SK-N-SH (cell line): ENCODE measurements at regions not wholly inside any gene's neighbourhood (a gene's known extent, or its start where the extent isn't known, plus 50 kb on each side); places are given as distances from the start of the nearest gene placed in this dataset.

Experiments
- CTCF ChIA-PET: fragments of 300-600, 350-600 bp; formaldehyde crosslinking; extraction: SDS; loops from one replicate; lab custom pipeline; 2021; lab: Yijun Ruan, JAX
- POLR2A ChIA-PET: fragments of 350-600 bp; sonication (Branson Sonifier 250); formaldehyde crosslinking; extraction: SDS; loops from one replicate; lab custom pipeline; 2020; ENCODE audit warnings: antibody characterized with exemption, inconsistent platforms; lab: Yijun Ruan, JAX
- DNase-seq: peaks from one replicate; pipeline ENCODE4 v3.0.0; 2012
- H2AFZ ChIP-seq: fragments of 200-600 bp; sonication (generic); 2 replicates; pipeline ENCODE4 v1.8.1; 2016; ENCODE audit warnings: antibody characterized with exemption, mild to moderate bottlenecking, low read depth
- H3F3A ChIP-seq: fragments of 200-600 bp; sonication (generic); replicated peaks from 2 replicates; pipeline ENCODE3; 2016; ENCODE audit warnings: antibody characterized with exemption, mild to moderate bottlenecking; ENCODE audit not compliant: insufficient read depth
- H3K27ac ChIP-seq, 2 experiments: fragments of 200-500 bp in 1 of 2; fragments of 200-600 bp in 1 of 2; sonication (Bioruptor generic) in 1 of 2; sonication (generic), shearing (Covaris generic) in 1 of 2; 2 replicates each; pipeline versions ENCODE4 v1.5.1 to v1.6.1; 2014 to 2016; ENCODE audit warnings: low read depth in 2 of 2, inconsistent platforms in 1 of 2, low read length in 1 of 2, mild to moderate bottlenecking in 1 of 2, mixed read lengths in 1 of 2
- H3K27me3 ChIP-seq: fragments of 200-600 bp; sonication (generic), shearing (Covaris generic); 2 replicates; pipeline ENCODE4 v1.6.1; 2016; ENCODE audit warnings: mixed run types; ENCODE audit not compliant: insufficient read depth
- H3K36me3 ChIP-seq, 2 experiments: fragments of 200-500 bp in 1 of 2; fragments of 200-600 bp in 1 of 2; sonication (Bioruptor generic) in 1 of 2; sonication (generic) in 1 of 2; replicated peaks in 1 of 2; 2 replicates each; pipeline versions ENCODE3 to v1.5.1; 2014 to 2016; ENCODE audit warnings: low read length in 1 of 2, mild to moderate bottlenecking in 1 of 2; ENCODE audit not compliant: insufficient read depth in 2 of 2, control insufficient read depth in 1 of 2
- H3K4me1 ChIP-seq, 2 experiments: fragments of 200-500 bp in 1 of 2; fragments of 200-600 bp in 1 of 2; sonication (Bioruptor generic) in 1 of 2; sonication (generic), shearing (Covaris generic) in 1 of 2; 2 replicates each; pipeline versions ENCODE4 v1.5.1 to v1.6.1; 2014 to 2016; ENCODE audit warnings: low read depth in 1 of 2, low read length in 1 of 2, mixed run types in 1 of 2; ENCODE audit not compliant: insufficient read depth in 2 of 2, control insufficient read depth in 1 of 2
- H3K4me2 ChIP-seq: fragments of 200-600 bp; sonication (generic), shearing (Covaris generic); 2 replicates; pipeline ENCODE4 v1.6.1; 2017; ENCODE audit warnings: mixed run types
- H3K4me3 ChIP-seq, 2 experiments: fragments of 200-500 bp in 1 of 2; fragments of 200-600 bp in 1 of 2; sonication (Bioruptor generic) in 1 of 2; sonication (generic), shearing (Covaris generic) in 1 of 2; 2 replicates each; pipeline versions ENCODE4 v1.5.1 to v1.8.1; 2014 to 2016; ENCODE audit warnings: low read depth in 2 of 2, inconsistent platforms in 1 of 2, low read length in 1 of 2, mild to moderate bottlenecking in 1 of 2, mixed read lengths in 1 of 2, moderate library complexity in 1 of 2
- H3K79me2 ChIP-seq: fragments of 200-600 bp; sonication (generic); 2 replicates; pipeline ENCODE4 v1.8.1; 2017; ENCODE audit warnings: mild to moderate bottlenecking; ENCODE audit not compliant: insufficient read depth
- H3K9ac ChIP-seq: fragments of 200-600 bp; sonication (generic); 2 replicates; pipeline ENCODE4 v1.6.1; 2017; ENCODE audit warnings: mixed run types
- H3K9me2 ChIP-seq: fragments of 200-600 bp; sonication (generic); 2 replicates; pipeline ENCODE4 v1.6.1; 2017; ENCODE audit warnings: mixed run types
- H3K9me3 ChIP-seq: fragments of 200-600 bp; sonication (generic); 2 replicates; pipeline ENCODE4 v1.6.1; 2017; ENCODE audit warnings: mixed run types, mild to moderate bottlenecking, moderate library complexity
- H4K20me1 ChIP-seq: fragments of 200-600 bp; sonication (generic); 2 replicates; pipeline ENCODE4 v1.6.1; 2017; ENCODE audit warnings: mild to moderate bottlenecking, mixed run types; ENCODE audit not compliant: insufficient read depth
- CHD2 ChIP-seq: fragments of 150-350 bp; IDR thresholded peaks from 2 replicates; pipeline ENCODE4 v1.6.1; 2018; ENCODE audit warnings: low read length; ENCODE audit not compliant: partially characterized antibody
- CTCF ChIP-seq: fragments of 200-600 bp; sonication (generic); IDR thresholded peaks from 2 replicates; pipeline ENCODE4 v1.6.1; 2017; ENCODE audit warnings: antibody characterized with exemption, mild to moderate bottlenecking, moderate library complexity
- EZH2phosphoT487 ChIP-seq: fragments of 200-600 bp; sonication (generic); IDR thresholded peaks from 2 replicates; pipeline ENCODE4 v1.6.1; 2017; ENCODE audit warnings: low read depth, mixed run types, mild to moderate bottlenecking, antibody characterized with exemption, moderate library complexity, borderline replicate concordance
- FOSL2 ChIP-seq: IDR thresholded peaks from 2 replicates; pipeline ENCODE4 v1.4.0; 2012; ENCODE audit warnings: low read depth, mild to moderate bottlenecking, moderate library complexity, borderline replicate concordance
- FOXJ3 ChIP-seq: sonication (generic); formaldehyde crosslinking; IDR thresholded peaks from 2 replicates; pipeline ENCODE4 v1.5.1; 2020; ENCODE audit warnings: mild to moderate bottlenecking, missing genetic modification reagents
- NFIC ChIP-seq: IDR thresholded peaks from 2 replicates; pipeline ENCODE4 v1.4.0; 2012; ENCODE audit warnings: borderline replicate concordance
- NRF1 ChIP-seq: IDR thresholded peaks from 2 replicates; pipeline ENCODE4 v1.6.1; 2012; ENCODE audit warnings: low read depth, mild to moderate bottlenecking, low read length
- RCOR1 ChIP-seq: fragments of 150-350 bp; IDR thresholded peaks from 2 replicates; pipeline ENCODE4 v1.6.1; 2017; ENCODE audit warnings: antibody characterized with exemption, low read length
- RXRA ChIP-seq: IDR thresholded peaks from 2 replicates; pipeline ENCODE4 v1.4.0; 2012; ENCODE audit warnings: low read depth, mild to moderate bottlenecking, borderline replicate concordance
- SIN3A ChIP-seq: IDR thresholded peaks from 2 replicates; pipeline ENCODE4 v1.6.1; 2012; ENCODE audit warnings: low read depth, mild to moderate bottlenecking, low read length, moderate library complexity, borderline replicate concordance
- TAF1 ChIP-seq: IDR thresholded peaks from 2 replicates; pipeline ENCODE4 v1.6.1; 2012; ENCODE audit warnings: low read depth, mild to moderate bottlenecking, low read length, moderate library complexity, borderline replicate concordance
- TCF12 ChIP-seq: IDR thresholded peaks from 2 replicates; pipeline ENCODE4 v1.4.0; 2012
- USF2 ChIP-seq: fragments of 150-350 bp; IDR thresholded peaks from 2 replicates; pipeline ENCODE4 v1.6.1; 2017; ENCODE audit warnings: antibody characterized with exemption, low read length, low read depth, borderline replicate concordance
- ZBTB33 ChIP-seq: IDR thresholded peaks from 2 replicates; pipeline ENCODE4 v1.4.0; 2012; ENCODE audit warnings: low read depth, borderline replicate concordance
- WGBS: methylation state at CpG from one replicate; pipeline ENCODE4 v1.1.6; 2017; ENCODE audit warnings: low lambda C conversion rate; 5-methylcytosine and 5-hydroxymethylcytosine counted together

- H3K9ac ChIP-seq = no peak overlapping the region
- no peaks in the 10 kb centered on the region; a peak in 2 of 4 replicates for H3K4me1 ChIP-seq
- no peak for DNase-seq
- no peak overlapping the region for H3K27ac ChIP-seq
- no peaks in the 10 kb centered on the region for H4K20me1 ChIP-seq
- no peak overlapping the region for H3K4me2 ChIP-seq
- TF ChIP-seq CHD2 (no peak), RCOR1 (no peak), ZBTB33 (no peak), EZH2phosphoT487 (no peak), FOSL2 (no peak), SIN3A (no peak), RXRA (no peak), NFIC (no peak), NRF1 (no peak), USF2 (no peak), FOXJ3 (CRISPR knock-in tag) (no peak), TAF1 (no peak), TCF12 (no peak), CTCF (no peak)
- no peaks in the 10 kb centered on the region for H3K36me3 ChIP-seq
- no peak overlapping the region for H2AFZ ChIP-seq
- no peaks in the 10 kb centered on the region for H3K27me3 ChIP-seq
- WGBS = 18% methylated on average over 3 of the region's 3 CpGs
- H3K4me3 ChIP-seq = no peak overlapping the region
- no peaks in the 10 kb centered on the region for H3F3A ChIP-seq
- no peaks in the 10 kb centered on the region for H3K79me2 ChIP-seq
- H3K9me3 ChIP-seq = no peaks in the 10 kb centered on the region
- no peaks in the 10 kb centered on the region for H3K9me2 ChIP-seq
- POLR2A ChIA-PET = no interaction called here
- CTCF ChIA-PET = interaction anchor here (1.2 kb wide), 1 partner anchor 12 kb away, joined by 3 read pairs; no protein-coding TSS in a partner anchor
These were observed 1053.4 kb upstream of the RBFOX1 start for GRCh38 chr16:6279286-6279685.
